T-helper 2 cell treated with Interferon-gamma antibody and Interleukin-4, amounts not matched to agents 5 μg/mL and 100 μg/mL, for 36 hours (primary cell): ENCODE measurements at regions not wholly inside any gene's neighbourhood (a gene's known extent, or its start where the extent isn't known, plus 50 kb on each side); places are given as distances from the start of the nearest gene placed in this dataset.
A peak's percentile ranks its signal among the peaks of the same experiment; 100 is the strongest.
"Not testable (repeated sequence)": the region's sequence is repeated elsewhere in the genome, so short reads cannot be mapped to it uniquely, and the experiment has no call there.

ENCODE experiments used
- DNase-seq: peaks from one replicate; pipeline ENCODE4 v3.0.0; 2021; ENCODE audit warnings: low spot score
- H3K27ac Mint-ChIP-seq: one replicate; pipeline ENCODE4 v1.8.0; 2021; ENCODE audit warnings: mild to moderate bottlenecking, mixed read lengths
- H3K27me3 Mint-ChIP-seq: one replicate; pipeline ENCODE4 v1.8.0; 2021; ENCODE audit warnings: low read depth, mixed read lengths
- H3K36me3 Mint-ChIP-seq: one replicate; pipeline ENCODE4 v1.8.0; 2021; ENCODE audit warnings: low read depth, mixed read lengths
- H3K4me1 Mint-ChIP-seq: one replicate; pipeline ENCODE4 v1.8.0; 2021; ENCODE audit warnings: low read depth, mixed read lengths
- H3K4me3 Mint-ChIP-seq: one replicate; pipeline ENCODE4 v1.8.0; 2022; ENCODE audit warnings: mild to moderate bottlenecking, moderate library complexity, mixed read lengths
- H3K9me3 Mint-ChIP-seq: one replicate; pipeline ENCODE4 v1.8.0; 2021; ENCODE audit warnings: mixed read lengths

GRCh38 chr19:13634658-13635057, 128.4 kb upstream of the CACNA1A start:
- Mint-ChIP-seq H3K27me3 (no peaks in the 10 kb centered on the region), H3K4me1 (peaks cover 1% of the 10 kb centered on the region), H3K27ac (no peak overlapping the region)

DNA sequence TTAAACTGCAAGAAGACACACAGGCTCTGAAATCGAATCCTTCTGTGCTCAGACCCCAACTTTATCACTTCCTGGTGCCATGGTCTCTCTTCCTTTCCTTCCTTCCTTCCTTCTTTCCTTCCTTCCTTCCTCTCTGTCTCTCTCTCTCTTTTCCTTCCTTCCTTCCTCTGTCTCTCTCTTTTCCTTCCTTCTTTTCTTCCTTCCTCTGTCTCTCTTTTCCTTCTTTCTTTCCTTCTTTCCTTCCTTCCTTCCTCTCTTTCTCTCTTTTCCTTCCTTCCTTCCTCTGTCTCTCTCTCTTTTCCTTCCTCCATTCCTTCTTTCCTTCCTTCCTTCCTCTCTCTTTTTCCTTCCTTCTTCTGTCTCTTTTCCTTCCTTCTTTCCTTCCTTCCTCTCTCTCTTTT, 127.2 kb upstream of the CACNA1A start:
- no peaks in the 10 kb centered on the region for H3K9me3 Mint-ChIP-seq
- H3K27ac Mint-ChIP-seq: no peak overlapping the region
- no peak overlapping the region for H3K4me3 Mint-ChIP-seq
- DNase-seq: no peak
- no peaks in the 10 kb centered on the region for H3K36me3 Mint-ChIP-seq
- peaks cover 1% of the 10 kb centered on the region for H3K4me1 Mint-ChIP-seq
- no peaks in the 10 kb centered on the region for H3K27me3 Mint-ChIP-seq

More at GRCh38 chr19:13634658-13635057, 128.4 kb upstream of the CACNA1A start:
- Mint-ChIP-seq H3K9me3 (peaks cover 4% of the 10 kb centered on the region), H3K36me3 (no peaks in the 10 kb centered on the region), H3K4me3 (no peak overlapping the region)
- no peak for DNase-seq

- H3K9me3 Mint-ChIP-seq: no peaks in the 10 kb centered on the region
- no peaks in the 10 kb centered on the region for H3K27me3 Mint-ChIP-seq
- no peak overlapping the region for H3K4me3 Mint-ChIP-seq
- DNase-seq: no peak
- no peak overlapping the region for H3K27ac Mint-ChIP-seq
- no peaks in the 10 kb centered on the region for H3K36me3 Mint-ChIP-seq
- peaks cover 1% of the 10 kb centered on the region for H3K4me1 Mint-ChIP-seq
Observed at GRCh38 chr19:13633109-13633508, 126.8 kb upstream of the CACNA1A start.

DNA sequence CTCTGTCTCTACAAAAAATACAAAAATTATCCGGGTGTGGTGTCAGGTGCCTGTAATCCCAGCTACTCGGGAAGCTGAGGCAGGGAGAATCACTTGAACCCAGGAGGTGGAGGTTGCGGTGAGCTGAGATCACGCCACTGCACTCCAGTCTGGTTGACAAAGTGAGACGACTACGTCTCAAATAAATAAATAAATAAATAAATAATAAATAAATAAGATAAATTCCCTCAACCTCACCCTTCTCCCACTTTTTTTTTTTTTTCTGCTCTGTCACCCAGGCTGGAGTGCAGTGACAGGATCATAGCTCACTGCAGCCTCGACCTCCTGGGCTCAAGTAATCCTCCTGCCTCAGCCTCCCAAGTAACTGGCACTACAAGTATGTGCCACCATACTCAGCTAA, 125.9 kb upstream of the CACNA1A start:
- not testable (repeated sequence) for H3K27me3 Mint-ChIP-seq, DNase-seq, H3K9me3 Mint-ChIP-seq, H3K27ac Mint-ChIP-seq, H3K36me3 Mint-ChIP-seq, H3K4me1 Mint-ChIP-seq, H3K4me3 Mint-ChIP-seq

GRCh38 chr19:13629687-13630357, 123.5 kb upstream of the CACNA1A start:
- H3K4me3 Mint-ChIP-seq: no peak overlapping the region
- H3K27me3 Mint-ChIP-seq: peaks cover 5% of the 10 kb centered on the region
- H3K4me1 Mint-ChIP-seq: peaks cover 1% of the 10 kb centered on the region
- no peak overlapping the region for H3K27ac Mint-ChIP-seq
- H3K36me3 Mint-ChIP-seq: no peaks in the 10 kb centered on the region
- DNase-seq: no peak
- H3K9me3 Mint-ChIP-seq: no peaks in the 10 kb centered on the region

- Mint-ChIP-seq H3K27me3 (peaks cover 26% of the 10 kb centered on the region), H3K27ac (no peak overlapping the region), H3K36me3 (no peaks in the 10 kb centered on the region), H3K4me1 (no peaks in the 10 kb centered on the region), H3K4me3 (no peak overlapping the region), H3K9me3 (no peaks in the 10 kb centered on the region)
- no peak for DNase-seq
Observed at GRCh38 chr19:13627531-13627930, 121.3 kb upstream of the CACNA1A start.

GRCh38 chr19:13623716-13624710, 117.7 kb upstream of the CACNA1A start:
- H3K36me3 Mint-ChIP-seq: no peaks in the 10 kb centered on the region
- no peaks in the 10 kb centered on the region for H3K4me1 Mint-ChIP-seq
- no peaks in the 10 kb centered on the region for H3K9me3 Mint-ChIP-seq
- DNase-seq: no peak
- no peak overlapping the region for H3K4me3 Mint-ChIP-seq
- H3K27ac Mint-ChIP-seq: no peak overlapping the region
- peaks cover 29% of the 10 kb centered on the region for H3K27me3 Mint-ChIP-seq

DNA sequence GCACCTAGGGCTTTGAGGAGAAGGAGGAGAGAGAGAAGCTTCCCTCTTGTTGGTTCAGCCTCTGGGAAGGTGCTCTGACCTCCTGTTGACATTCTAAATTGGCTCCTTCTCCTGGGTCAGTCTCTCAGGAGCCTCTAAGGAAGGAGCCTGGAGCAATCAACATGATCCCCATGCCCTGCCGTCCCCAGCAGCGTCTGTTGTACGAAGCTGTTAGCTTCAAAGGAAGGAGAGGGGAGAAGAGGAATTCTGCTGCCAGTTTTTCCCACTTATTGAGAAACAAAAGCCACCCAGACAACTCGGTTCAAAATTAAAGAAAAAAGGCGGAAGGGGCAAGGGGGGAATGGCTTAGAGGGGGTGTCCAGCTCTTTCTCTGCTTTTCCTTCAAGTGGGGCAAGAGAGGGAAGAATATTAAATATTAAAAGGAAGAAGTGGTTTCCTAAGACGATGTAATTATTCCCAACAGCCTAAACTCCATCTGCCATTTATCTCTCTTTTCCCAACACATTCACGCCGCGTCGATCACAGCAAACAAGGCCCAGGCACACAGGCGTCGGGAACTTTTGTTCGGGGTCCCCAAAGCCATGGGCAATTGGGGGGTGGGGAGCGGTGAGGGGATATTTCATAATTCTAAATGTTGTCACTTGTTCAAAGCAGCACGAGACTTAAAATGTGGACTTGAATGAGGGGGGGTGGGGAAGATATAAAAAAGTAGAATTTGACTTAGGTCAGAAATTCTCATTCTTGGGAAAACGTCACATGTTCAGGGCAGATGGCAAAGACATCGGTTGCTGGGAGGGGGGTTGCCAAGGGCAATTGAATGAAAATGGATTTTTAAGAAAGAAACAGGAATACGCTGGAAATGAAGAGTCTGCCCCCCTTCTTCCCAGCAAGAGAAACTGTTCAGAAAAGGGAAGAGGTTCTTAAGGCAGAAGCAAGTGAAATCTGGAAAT, 116.8 kb upstream of the CACNA1A start:
- Mint-ChIP-seq H3K9me3 (no peaks in the 10 kb centered on the region), H3K27ac (no peak overlapping the region), H3K4me1 (no peaks in the 10 kb centered on the region), H3K27me3 (peaks cover 31% of the 10 kb centered on the region), H3K4me3 (no peak overlapping the region), H3K36me3 (no peaks in the 10 kb centered on the region)
- DNase-seq: no peak

DNA sequence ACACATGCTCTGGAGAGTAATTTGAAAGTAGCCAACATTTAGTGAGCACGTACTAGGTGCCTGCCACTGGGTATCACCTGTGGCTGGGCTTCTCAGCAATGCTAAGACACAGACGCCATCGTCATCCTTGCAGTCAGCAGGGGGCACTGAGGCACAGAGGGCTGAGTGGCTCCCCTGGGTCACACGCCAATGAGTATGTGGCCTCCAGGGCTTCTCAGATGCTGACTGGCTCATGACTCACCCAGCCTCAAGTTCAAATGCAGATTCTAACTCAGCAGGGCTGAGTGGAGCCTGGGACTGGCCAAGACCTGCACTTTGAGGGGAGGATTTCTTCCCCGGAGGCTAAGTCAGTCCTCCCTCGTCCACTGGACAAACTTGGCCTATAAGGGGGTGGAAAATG, 115.1 kb upstream of the CACNA1A start:
- H3K36me3 Mint-ChIP-seq: no peaks in the 10 kb centered on the region
- H3K9me3 Mint-ChIP-seq: no peaks in the 10 kb centered on the region
- DNase-seq: peak; percentile 8
- H3K4me1 Mint-ChIP-seq: no peaks in the 10 kb centered on the region
- no peak overlapping the region for H3K4me3 Mint-ChIP-seq
- H3K27ac Mint-ChIP-seq: no peak overlapping the region
- H3K27me3 Mint-ChIP-seq: peaks cover 31% of the 10 kb centered on the region

- Mint-ChIP-seq H3K27me3 (peaks cover 24% of the 10 kb centered on the region), H3K4me3 (no peak overlapping the region), H3K9me3 (no peaks in the 10 kb centered on the region), H3K27ac (no peak overlapping the region), H3K36me3 (no peaks in the 10 kb centered on the region), H3K4me1 (no peaks in the 10 kb centered on the region)
- DNase-seq: no peak
Observed at GRCh38 chr19:13619203-13619632, 112.9 kb upstream of the CACNA1A start.

DNA sequence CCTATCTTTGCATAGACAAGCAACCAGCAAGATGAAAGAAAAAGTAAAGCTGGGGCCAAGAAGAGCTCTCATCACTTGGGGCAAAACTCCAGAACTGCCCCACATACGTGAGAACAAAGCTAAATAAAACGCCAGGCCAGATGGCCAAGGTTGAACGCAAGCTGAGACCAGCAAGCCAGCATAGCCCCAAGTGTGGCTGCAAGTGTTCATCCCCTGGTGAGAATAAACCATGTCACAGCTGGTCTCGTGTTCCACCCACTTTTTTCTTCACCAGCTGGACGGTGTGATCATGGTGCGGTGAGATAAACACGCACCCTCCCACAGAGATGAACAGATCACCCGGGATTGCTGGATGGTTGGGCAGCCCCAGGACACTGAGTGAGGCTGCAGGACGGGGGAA, 109.6 kb upstream of the CACNA1A start:
- no peaks in the 10 kb centered on the region for H3K36me3 Mint-ChIP-seq
- H3K27me3 Mint-ChIP-seq: peaks cover 5% of the 10 kb centered on the region
- H3K4me1 Mint-ChIP-seq: no peaks in the 10 kb centered on the region
- DNase-seq: no peak
- no peak overlapping the region for H3K27ac Mint-ChIP-seq
- no peaks in the 10 kb centered on the region for H3K9me3 Mint-ChIP-seq
- H3K4me3 Mint-ChIP-seq: no peak overlapping the region

DNA sequence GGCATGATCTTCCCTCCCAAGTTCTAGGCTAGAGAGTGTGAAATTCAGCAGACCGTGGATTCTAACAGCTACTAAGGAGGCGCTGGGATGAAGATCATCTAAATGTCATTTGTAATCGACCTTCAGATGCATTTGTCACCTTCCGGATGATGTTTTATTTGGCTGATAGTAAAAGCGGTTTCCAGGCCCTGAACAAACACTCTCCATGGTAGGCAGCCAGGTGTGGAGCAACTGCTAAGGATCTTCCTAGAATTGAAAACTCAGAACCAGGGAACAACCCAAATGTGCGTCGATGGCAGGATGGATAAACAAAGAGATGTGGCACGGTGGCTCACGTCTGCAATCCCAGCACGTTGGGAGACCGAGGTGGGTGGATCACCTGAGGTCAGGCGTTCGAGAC, 107.2 kb upstream of the CACNA1A start:
- Mint-ChIP-seq H3K9me3 (no peaks in the 10 kb centered on the region), H3K27me3 (peaks cover 4% of the 10 kb centered on the region), H3K27ac (no peak overlapping the region), H3K4me3 (no peak overlapping the region), H3K4me1 (peaks cover 5% of the 10 kb centered on the region), H3K36me3 (no peaks in the 10 kb centered on the region)
- no peak for DNase-seq

GRCh38 chr19:13611596-13611995, 105.3 kb upstream of the CACNA1A start:
- no peak for DNase-seq
- Mint-ChIP-seq H3K27ac (no peak overlapping the region), H3K4me1 (peaks cover 5% of the 10 kb centered on the region), H3K9me3 (no peaks in the 10 kb centered on the region), H3K4me3 (no peak overlapping the region), H3K36me3 (no peaks in the 10 kb centered on the region), H3K27me3 (peaks cover 2% of the 10 kb centered on the region)
